ENCODE measurements at regions not wholly inside any gene's neighbourhood (a gene's known extent, or its start where the extent isn't known, plus 50 kb on each side); places are given as distances from the start of the nearest gene placed in this dataset.

DNA sequence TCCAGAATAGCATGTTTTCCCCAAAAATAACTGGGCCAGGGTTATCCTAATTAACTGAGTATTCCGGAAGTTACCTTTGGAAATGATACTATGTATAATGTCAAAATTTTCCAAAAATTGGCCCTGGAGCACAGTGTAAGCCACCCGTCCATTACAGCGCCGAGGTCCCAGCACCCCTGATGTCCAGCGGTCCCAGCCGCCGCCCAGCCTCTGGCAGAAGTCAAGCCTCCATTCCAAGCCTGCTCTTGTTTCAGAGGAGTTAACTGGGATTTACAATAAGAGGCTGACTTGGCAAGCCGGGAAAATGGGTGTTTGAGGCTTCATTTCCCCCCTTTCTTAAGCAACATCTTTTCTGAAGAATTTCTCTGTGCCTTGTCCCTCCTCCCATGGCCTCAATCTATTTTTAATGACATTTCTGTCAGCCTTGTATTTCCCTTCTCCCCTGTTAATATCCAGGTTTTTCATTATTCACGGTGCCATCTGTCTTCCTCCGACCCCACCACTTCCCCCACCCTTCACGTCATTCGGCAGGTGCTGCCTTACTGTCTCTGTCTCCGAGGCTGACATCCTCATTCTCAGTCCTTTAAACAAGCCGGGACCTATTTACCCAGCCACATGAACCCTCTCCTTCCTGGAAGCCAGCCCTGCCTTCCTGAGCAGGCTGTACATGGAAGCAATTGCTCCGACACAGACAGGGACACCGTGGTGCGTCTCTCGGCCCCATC, 490.9 kb downstream of the NPHP4 start:
- ChIA-PET POLR2A (no interaction called here), SMC1A (ENCODE audit: uncharacterized antibody, unreplicated experiment) (no interaction called here), CTCF (no interaction called here), RAD21 (ENCODE audit: unreplicated experiment) (no interaction called here)
- H3K4me2 ChIP-seq (ENCODE audit: control insufficient read depth, insufficient read depth), result no peak overlapping the region
- BruUV-seq (replicated peaks), result no TSS peak
- in situ Hi-C loops (cut with MboI) (loop anchor here (25.0 kb wide), 1 partner anchor 836 kb away; no protein-coding TSS in a partner anchor), intact Hi-C loops (cut with micrococcal nuclease; ENCODE audit: unreplicated experiment) (no loop called here)
- H3K27me3 ChIP-seq (replicated peaks in 1 of 2; ENCODE audit: control insufficient read depth in 2 of 2, insufficient read depth in 2 of 2, low read length in 1 of 2), result no peaks in the 10 kb centered on the region
- H4K20me1 ChIP-seq (ENCODE audit: control insufficient read depth, insufficient read depth), result no peaks in the 10 kb centered on the region; the same call in 1 of the 2 replicates
- H3K27ac ChIP-seq (ENCODE audit: control insufficient read depth, insufficient read depth), result no peak overlapping the region
- H3K4me3 ChIP-seq, result no peak overlapping the region
- H2AFZ ChIP-seq (ENCODE audit: control insufficient read depth, low read depth, low read length), result no peak overlapping the region
- no peaks in the 10 kb centered on the region for H3K36me3 ChIP-seq (ENCODE audit: control insufficient read depth in 2 of 2, insufficient read depth in 2 of 2, low read length in 1 of 2)
- no peak overlapping the region for H3K9ac ChIP-seq (ENCODE audit: control insufficient read depth, insufficient read depth, low read length)
- FAIRE-seq (no peak), DNase-seq (ENCODE audit: low read depth, low spot score) (no peak), ATAC-seq (no peak)
- H3K9me3 ChIP-seq (replicated peaks; ENCODE audit: control insufficient read depth, insufficient read depth, low read length), result no peaks in the 10 kb centered on the region
- 41% methylated on average over 18 of the region's 18 CpGs for WGBS (ENCODE audit: insufficient coverage, insufficient replicate concordance, low lambda C conversion rate, missing lambda C conversion rate)
- H3K4me1 ChIP-seq (ENCODE audit: control insufficient read depth, insufficient read depth, low read length), result no peaks in the 10 kb centered on the region
- TF ChIP-seq, protein P1, sequence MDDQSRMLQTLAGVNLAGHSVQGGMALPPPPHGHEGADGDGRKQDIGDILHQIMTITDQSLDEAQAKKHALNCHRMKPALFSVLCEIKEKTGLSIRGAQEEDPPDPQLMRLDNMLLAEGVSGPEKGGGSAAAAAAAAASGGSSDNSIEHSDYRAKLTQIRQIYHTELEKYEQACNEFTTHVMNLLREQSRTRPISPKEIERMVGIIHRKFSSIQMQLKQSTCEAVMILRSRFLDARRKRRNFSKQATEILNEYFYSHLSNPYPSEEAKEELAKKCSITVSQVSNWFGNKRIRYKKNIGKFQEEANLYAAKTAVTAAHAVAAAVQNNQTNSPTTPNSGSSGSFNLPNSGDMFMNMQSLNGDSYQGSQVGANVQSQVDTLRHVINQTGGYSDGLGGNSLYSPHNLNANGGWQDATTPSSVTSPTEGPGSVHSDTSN (IDR thresholded peaks at IDR 0.05; ENCODE audit: insufficient replicate concordance, low read depth, low read length), result no peak
- TF ChIP-seq SUPT20H (IDR thresholded peaks at IDR 0.05; ENCODE audit: borderline replicate concordance, control insufficient read depth, low read depth, low read length) (no peak), BRCA1 (IDR thresholded peaks at IDR 0.05; ENCODE audit: low read depth, low read length) (no peak), SPI1 (IDR thresholded peaks at IDR 0.05; ENCODE audit: borderline replicate concordance, insufficient read depth, low read depth, low read length) (no peak), TCF3 (IDR thresholded peaks at IDR 0.05; ENCODE audit: borderline replicate concordance, insufficient read depth, low read depth, low read length) (no peak), ZSCAN29 (IDR thresholded peaks at IDR 0.05) (no peak), ETV6 (conservative IDR thresholded peaks at IDR 0.05 in 1 of 2, IDR thresholded peaks at IDR 0.05 in 1 of 2; ENCODE audit: borderline replicate concordance in 1 of 2, low read depth in 1 of 2) (no peak), TCF7 (IDR thresholded peaks at IDR 0.05; ENCODE audit: borderline replicate concordance) (no peak)
- H3K79me2 ChIP-seq (ENCODE audit: control insufficient read depth, insufficient read depth, low read length), result no peaks in the 10 kb centered on the region
